GM21723 (cell line): ENCODE measurements at regions not wholly inside any gene's neighbourhood (a gene's known extent, or its start where the extent isn't known, plus 50 kb on each side); places are given as distances from the start of the nearest gene placed in this dataset.

Experiments used
- ATAC-seq: cut with Tn5 transposase; IDR thresholded peaks from one replicate; pipeline ENCODE4 v1.9.1; 2021; ENCODE audit warnings: mild to moderate bottlenecking, moderate library complexity; ENCODE audit not compliant: unreplicated experiment

- peak; percentile 76 for ATAC-seq
These were observed 205.9 kb upstream of the IGF1R start for GRCh38 chr15:98442379-98442833.

GRCh38 chr15:98442901-98443300 is 205.4 kb upstream of the IGF1R start:
- no peak for ATAC-seq

- ATAC-seq: no peak
These were observed 204.8 kb upstream of the IGF1R start for GRCh38 chr15:98443526-98443925.

- ATAC-seq: no peak
These were observed 204.2 kb upstream of the IGF1R start for GRCh38 chr15:98444138-98444537.

GRCh38 chr15:98445315-98445714 is 203.0 kb upstream of the IGF1R start:
- no peak for ATAC-seq

- no peak for ATAC-seq
These were observed 202.3 kb upstream of the IGF1R start for GRCh38 chr15:98446083-98446482.

GRCh38 chr15:98447069-98447468 is 201.3 kb upstream of the IGF1R start:
- no peak for ATAC-seq

- ATAC-seq: no peak
These were observed 197.1 kb upstream of the IGF1R start for GRCh38 chr15:98451236-98451635.

GRCh38 chr15:98452238-98452637 is 196.1 kb upstream of the IGF1R start:
- no peak for ATAC-seq

- no peak for ATAC-seq
These were observed 192.4 kb upstream of the IGF1R start for GRCh38 chr15:98455904-98456303.

- ATAC-seq: no peak
These were observed 171.8 kb upstream of the IGF1R start for GRCh38 chr15:98476559-98476958.

- no peak for ATAC-seq
These were observed 167.5 kb upstream of the IGF1R start for GRCh38 chr15:98480844-98481243.

- ATAC-seq: no peak
These were observed 164.7 kb upstream of the IGF1R start for GRCh38 chr15:98483575-98484130.

GRCh38 chr15:98484914-98485313 is 163.4 kb upstream of the IGF1R start:
- ATAC-seq: no peak

- no peak for ATAC-seq
These were observed 162.9 kb upstream of the IGF1R start for GRCh38 chr15:98485451-98485850.

GRCh38 chr15:98493966-98494511 is 154.3 kb upstream of the IGF1R start:
- ATAC-seq: no peak

- no peak for ATAC-seq
These were observed 147.1 kb upstream of the IGF1R start for GRCh38 chr15:98501192-98501591.

GRCh38 chr15:98501632-98502031 is 146.7 kb upstream of the IGF1R start:
- ATAC-seq: no peak

- no peak for ATAC-seq
These were observed 144.4 kb upstream of the IGF1R start for GRCh38 chr15:98503970-98504369.

GRCh38 chr15:98504998-98505397 is 143.3 kb upstream of the IGF1R start:
- ATAC-seq: no peak

- ATAC-seq: no peak
These were observed 142.7 kb upstream of the IGF1R start for GRCh38 chr15:98505611-98506031.

- no peak for ATAC-seq
These were observed 142.2 kb upstream of the IGF1R start for GRCh38 chr15:98506172-98506571.

- no peak for ATAC-seq
These were observed 141.6 kb upstream of the IGF1R start for GRCh38 chr15:98506711-98507110.
